ENCODE measurements at regions not wholly inside any gene's neighbourhood (a gene's known extent, or its start where the extent isn't known, plus 50 kb on each side); places are given as distances from the start of the nearest gene placed in this dataset.

GRCh38 chr3:99407257-99407656 is 231.1 kb upstream of the COL8A1 start:
- intact Hi-C loops (cut with micrococcal nuclease): no loop called here
- H3K36me3 Mint-ChIP-seq (ENCODE audit: low read depth): no peaks in the 10 kb centered on the region
- H3K9me3 Mint-ChIP-seq: no peaks in the 10 kb centered on the region
- H3K4me1 Mint-ChIP-seq (ENCODE audit: low read depth): no peaks in the 10 kb centered on the region
- no peak overlapping the region for H3K4me3 Mint-ChIP-seq
- no peak for DNase-seq
- no peak overlapping the region for H3K27ac Mint-ChIP-seq
- CTCF ChIA-PET: interaction anchor here (0.6 kb wide), 2 partner anchors 325 to 525 kb away, joined by 3 to 9 read pairs; no protein-coding TSS in a partner anchor
- H3K27me3 Mint-ChIP-seq (ENCODE audit: low read depth): no peaks in the 10 kb centered on the region

GRCh38 chr3:99402755-99403154 is 235.6 kb upstream of the COL8A1 start:
- Mint-ChIP-seq H3K4me3 (no peak overlapping the region), H3K36me3 (ENCODE audit: low read depth) (no peaks in the 10 kb centered on the region), H3K27ac (no peak overlapping the region), H3K4me1 (ENCODE audit: low read depth) (no peaks in the 10 kb centered on the region), H3K27me3 (ENCODE audit: low read depth) (no peaks in the 10 kb centered on the region), H3K9me3 (peaks cover 9% of the 10 kb centered on the region)
- intact Hi-C loops (cut with micrococcal nuclease): no loop called here
- no peak for DNase-seq
- CTCF ChIA-PET: no interaction called here

GRCh38 chr3:99400352-99400751 is 238.0 kb upstream of the COL8A1 start:
- H3K9me3 Mint-ChIP-seq: peaks cover 12% of the 10 kb centered on the region

GRCh38 chr3:99396651-99397275 is 241.6 kb upstream of the COL8A1 start:
- no peak for DNase-seq
- no peak overlapping the region for H3K4me3 Mint-ChIP-seq

More at GRCh38 chr3:99400352-99400751, 238.0 kb upstream of the COL8A1 start:
- Mint-ChIP-seq H3K27ac (no peak overlapping the region), H3K4me1 (ENCODE audit: low read depth) (no peaks in the 10 kb centered on the region), H3K4me3 (no peak overlapping the region), H3K27me3 (ENCODE audit: low read depth) (no peaks in the 10 kb centered on the region), H3K36me3 (ENCODE audit: low read depth) (no peaks in the 10 kb centered on the region)
- CTCF ChIA-PET: no interaction called here
- intact Hi-C loops (cut with micrococcal nuclease): no loop called here
- DNase-seq: no peak

GRCh38 chr3:99394831-99395778 is 243.3 kb upstream of the COL8A1 start:
- peaks cover 12% of the 10 kb centered on the region for H3K9me3 Mint-ChIP-seq
- no peaks in the 10 kb centered on the region for H3K4me1 Mint-ChIP-seq (ENCODE audit: low read depth)
- H3K4me3 Mint-ChIP-seq: no peak overlapping the region
- intact Hi-C loops (cut with micrococcal nuclease): no loop called here
- no peaks in the 10 kb centered on the region for H3K27me3 Mint-ChIP-seq (ENCODE audit: low read depth)
- no peak overlapping the region for H3K27ac Mint-ChIP-seq
- H3K36me3 Mint-ChIP-seq (ENCODE audit: low read depth): no peaks in the 10 kb centered on the region
- DNase-seq: no peak
- CTCF ChIA-PET: no interaction called here

More at GRCh38 chr3:99396651-99397275, 241.6 kb upstream of the COL8A1 start:
- Mint-ChIP-seq H3K4me1 (ENCODE audit: low read depth) (no peaks in the 10 kb centered on the region), H3K27ac (no peak overlapping the region), H3K36me3 (ENCODE audit: low read depth) (no peaks in the 10 kb centered on the region), H3K9me3 (peaks cover 12% of the 10 kb centered on the region), H3K27me3 (ENCODE audit: low read depth) (no peaks in the 10 kb centered on the region)
- CTCF ChIA-PET: no interaction called here
- intact Hi-C loops (cut with micrococcal nuclease): no loop called here

GRCh38 chr3:99393961-99394360 is 244.4 kb upstream of the COL8A1 start:
- no peaks in the 10 kb centered on the region for H3K4me1 Mint-ChIP-seq (ENCODE audit: low read depth)
- H3K4me3 Mint-ChIP-seq: no peak overlapping the region
- no peak for DNase-seq
- H3K27me3 Mint-ChIP-seq (ENCODE audit: low read depth): no peaks in the 10 kb centered on the region
- CTCF ChIA-PET: no interaction called here
- intact Hi-C loops (cut with micrococcal nuclease): no loop called here
- H3K27ac Mint-ChIP-seq: no peak overlapping the region
- H3K36me3 Mint-ChIP-seq (ENCODE audit: low read depth): no peaks in the 10 kb centered on the region
- H3K9me3 Mint-ChIP-seq: peaks cover 6% of the 10 kb centered on the region

- Mint-ChIP-seq H3K4me3 (no peak overlapping the region), H3K4me1 (ENCODE audit: low read depth) (no peaks in the 10 kb centered on the region), H3K36me3 (ENCODE audit: low read depth) (no peaks in the 10 kb centered on the region), H3K9me3 (no peaks in the 10 kb centered on the region), H3K27me3 (ENCODE audit: low read depth) (no peaks in the 10 kb centered on the region), H3K27ac (no peak overlapping the region)
- intact Hi-C loops (cut with micrococcal nuclease): no loop called here
- no peak for DNase-seq
- CTCF ChIA-PET: no interaction called here
These were observed 249.6 kb upstream of the COL8A1 start for GRCh38 chr3:99388780-99389179.

- peaks cover 11% of the 10 kb centered on the region for H3K9me3 Mint-ChIP-seq
- intact Hi-C loops (cut with micrococcal nuclease): no loop called here
- no peak for DNase-seq
- no peak overlapping the region for H3K27ac Mint-ChIP-seq
- no peaks in the 10 kb centered on the region for H3K36me3 Mint-ChIP-seq (ENCODE audit: low read depth)
- CTCF ChIA-PET: interaction anchor here (0.7 kb wide), 1 partner anchor 18 kb away, joined by 3 read pairs; no protein-coding TSS in a partner anchor
- H3K4me3 Mint-ChIP-seq: no peak overlapping the region
- H3K27me3 Mint-ChIP-seq (ENCODE audit: low read depth): no peaks in the 10 kb centered on the region
- H3K4me1 Mint-ChIP-seq (ENCODE audit: low read depth): no peaks in the 10 kb centered on the region
These were observed 253.8 kb upstream of the COL8A1 start for GRCh38 chr3:99384596-99384995.

- CTCF ChIA-PET: no interaction called here
- H3K9me3 Mint-ChIP-seq: peaks cover 11% of the 10 kb centered on the region
- no peak overlapping the region for H3K27ac Mint-ChIP-seq
- H3K4me3 Mint-ChIP-seq: no peak overlapping the region
- intact Hi-C loops (cut with micrococcal nuclease): no loop called here
- no peak for DNase-seq
- no peaks in the 10 kb centered on the region for H3K4me1 Mint-ChIP-seq (ENCODE audit: low read depth)
- H3K27me3 Mint-ChIP-seq (ENCODE audit: low read depth): no peaks in the 10 kb centered on the region
- no peaks in the 10 kb centered on the region for H3K36me3 Mint-ChIP-seq (ENCODE audit: low read depth)
These were observed 261.5 kb upstream of the COL8A1 start for GRCh38 chr3:99376926-99377325.

- no peaks in the 10 kb centered on the region for H3K4me1 Mint-ChIP-seq (ENCODE audit: low read depth)
- intact Hi-C loops (cut with micrococcal nuclease): no loop called here
- H3K36me3 Mint-ChIP-seq (ENCODE audit: low read depth): no peaks in the 10 kb centered on the region
- no peak overlapping the region for H3K4me3 Mint-ChIP-seq
- DNase-seq: no peak
- no peaks in the 10 kb centered on the region for H3K27me3 Mint-ChIP-seq (ENCODE audit: low read depth)
- H3K9me3 Mint-ChIP-seq: peaks cover 3% of the 10 kb centered on the region
- H3K27ac Mint-ChIP-seq: no peak overlapping the region
- CTCF ChIA-PET: no interaction called here
These were observed 264.6 kb upstream of the COL8A1 start for GRCh38 chr3:99373846-99374210.

- no peak overlapping the region for H3K27ac Mint-ChIP-seq
- no peaks in the 10 kb centered on the region for H3K4me1 Mint-ChIP-seq (ENCODE audit: low read depth)
- CTCF ChIA-PET: no interaction called here
- intact Hi-C loops (cut with micrococcal nuclease): no loop called here
- peaks cover 3% of the 10 kb centered on the region for H3K9me3 Mint-ChIP-seq
- no peak for DNase-seq
- no peaks in the 10 kb centered on the region for H3K36me3 Mint-ChIP-seq (ENCODE audit: low read depth)
- no peaks in the 10 kb centered on the region for H3K27me3 Mint-ChIP-seq (ENCODE audit: low read depth)
- H3K4me3 Mint-ChIP-seq: no peak overlapping the region
These were observed 265.1 kb upstream of the COL8A1 start for GRCh38 chr3:99373088-99373845.

- no peaks in the 10 kb centered on the region for H3K27me3 Mint-ChIP-seq (ENCODE audit: low read depth)
- no peaks in the 10 kb centered on the region for H3K4me1 Mint-ChIP-seq (ENCODE audit: low read depth)
- H3K4me3 Mint-ChIP-seq: no peak overlapping the region
- CTCF ChIA-PET: interaction anchor here (0.6 kb wide), 1 partner anchor 17 kb away, joined by 3 read pairs; no protein-coding TSS in a partner anchor
- no peak overlapping the region for H3K27ac Mint-ChIP-seq
- no peak for DNase-seq
- H3K9me3 Mint-ChIP-seq: peaks cover 5% of the 10 kb centered on the region
- no peaks in the 10 kb centered on the region for H3K36me3 Mint-ChIP-seq (ENCODE audit: low read depth)
- intact Hi-C loops (cut with micrococcal nuclease): no loop called here
These were observed 271.5 kb upstream of the COL8A1 start for GRCh38 chr3:99366663-99367429.
